HCT116 (cell line): ENCODE measurements at regions not wholly inside any gene's neighbourhood (a gene's known extent, or its start where the extent isn't known, plus 50 kb on each side); places are given as distances from the start of the nearest gene placed in this dataset.

Experiments
- ATAC-seq: fragments of 200-7000 bp; cut with Tn5 transposase; 2 replicates; pipeline ENCODE4 v1.9.1; 2020; ENCODE audit warnings: mild to moderate bottlenecking, moderate library complexity
- BruUV-seq: library from RNA; stranded (reverse); fragments of 400-500 nt; replicated peaks from 2 replicates; lab custom pipeline; 2021; lab: Mats Ljungman, UMichigan
- CTCF ChIA-PET: fragments of 300-600 bp; sonication (Branson Sonifier 250); formaldehyde crosslinking; loops from one replicate; lab custom pipeline; 2021; ENCODE audit warnings: antibody characterized with exemption; lab: Charles Lee
- POLR2A ChIA-PET: fragments of 300-600, 350-600 bp; sonication (Branson Sonifier 250); formaldehyde crosslinking; loops from one replicate; lab custom pipeline; 2021; ENCODE audit warnings: antibody characterized with exemption; lab: Charles Lee
- RAD21 ChIA-PET, 2 experiments: fragments of 300-600 bp; sonication (Branson Sonifier 250); formaldehyde crosslinking; loops; one replicate each; lab custom pipeline; 2023; ENCODE audit warnings: low total read pairs in 2 of 2; ENCODE audit not compliant: uncharacterized antibody in 2 of 2, unreplicated experiment in 2 of 2, low non-redundant PET in 1 of 2; lab: Charles Lee
- DNase-seq: peaks from one replicate; pipeline ENCODE4 v3.0.0-alpha.2; 2010; ENCODE audit warnings: low read depth, low spot score
- H2AFZ ChIP-seq: fragments of 200-600 bp; shearing (Covaris generic), sonication (generic); 2 replicates; pipeline ENCODE4 v1.6.1; 2017; ENCODE audit warnings: low read depth, mixed run types, mixed read lengths, antibody characterized with exemption, low read length; ENCODE audit not compliant: poor library complexity, severe bottlenecking
- H3K27ac ChIP-seq: 2 replicates; pipeline ENCODE4 v1.5.1; 2012; ENCODE audit warnings: low read depth, low read length
- H3K27me3 ChIP-seq: fragments of 200-600 bp; sonication (generic); 2 replicates; pipeline ENCODE4 v1.6.1; 2016; ENCODE audit warnings: mixed run types, low read length, mixed read lengths; ENCODE audit not compliant: insufficient read depth
- H3K36me3 ChIP-seq, 2 experiments: fragments of 200-500 bp in 1 of 2; fragments of 200-600 bp in 1 of 2; sonication (Bioruptor generic) in 1 of 2; sonication (generic) in 1 of 2; 2 replicates each; pipeline versions ENCODE4 v1.5.1 to v1.6.1; 2014 to 2016; ENCODE audit warnings: low read length in 2 of 2, inconsistent platforms in 1 of 2, mixed read lengths in 1 of 2, mixed run types in 1 of 2; ENCODE audit not compliant: insufficient read depth in 2 of 2, control insufficient read depth in 1 of 2
- H3K4me1 ChIP-seq, 2 experiments: fragments of 200-600 bp in 1 of 2; sonication (generic) in 1 of 2; 2 replicates each; pipeline versions ENCODE4 v1.5.1 to v1.6.1; 2012 to 2017; ENCODE audit warnings: low read length in 2 of 2, inconsistent platforms in 1 of 2, mild to moderate bottlenecking in 1 of 2, mixed read lengths in 1 of 2, mixed run types in 1 of 2, moderate library complexity in 1 of 2; ENCODE audit not compliant: insufficient read depth in 2 of 2, control insufficient read depth in 1 of 2
- H3K4me2 ChIP-seq: fragments of 200-600 bp; sonication (generic); 2 replicates; pipeline ENCODE4 v1.6.1; 2017; ENCODE audit warnings: mixed run types, low read length, mixed read lengths
- H3K4me3 ChIP-seq, 2 experiments: fragments of 200-600 bp in 1 of 2; sonication (generic) in 1 of 2; replicated peaks in 1 of 2; 2 replicates each; pipeline ENCODE4 v1.5.1; 2011 to 2016; ENCODE audit warnings: low read length in 2 of 2, control low read depth in 1 of 2, low read depth in 1 of 2, mild to moderate bottlenecking in 1 of 2, mixed read lengths in 1 of 2, mixed run types in 1 of 2
- H3K79me2 ChIP-seq: fragments of 200-600 bp; sonication (generic); 2 replicates; pipeline ENCODE4 v1.6.1; 2017; ENCODE audit warnings: mild to moderate bottlenecking, mixed run types, low read length, moderate library complexity, mixed read lengths; ENCODE audit not compliant: insufficient read depth
- H3K9ac ChIP-seq: fragments of 200-600 bp; sonication (generic); 2 replicates; pipeline ENCODE4 v1.6.1; 2016; ENCODE audit warnings: low read length, mixed read lengths
- H3K9me2 ChIP-seq: fragments of 200-600 bp; sonication (generic), shearing (Covaris generic); 2 replicates; pipeline ENCODE4 v1.6.1; 2017; ENCODE audit warnings: mixed run types, mild to moderate bottlenecking, moderate library complexity; ENCODE audit not compliant: insufficient read depth
- H3K9me3 ChIP-seq, 2 experiments: fragments of 200-500 bp in 1 of 2; fragments of 200-600 bp in 1 of 2; sonication (Bioruptor generic) in 1 of 2; sonication (generic) in 1 of 2; 2 replicates each; pipeline ENCODE4 v1.6.1; 2014 to 2017; ENCODE audit warnings: low read length in 2 of 2, mixed read lengths in 2 of 2, inconsistent platforms in 1 of 2, low read depth in 1 of 2, mild to moderate bottlenecking in 1 of 2, mixed run types in 1 of 2, moderate library complexity in 1 of 2; ENCODE audit not compliant: control insufficient read depth in 1 of 2, insufficient read depth in 1 of 2
- H4K20me1 ChIP-seq: fragments of 200-600 bp; sonication (generic), shearing (Covaris generic); 2 replicates; pipeline ENCODE4 v1.6.1; 2017; ENCODE audit warnings: mixed run types, mild to moderate bottlenecking, moderate library complexity; ENCODE audit not compliant: insufficient read depth
- ELF1 ChIP-seq: IDR thresholded peaks from 2 replicates; pipeline ENCODE4 v1.6.1; 2012; ENCODE audit warnings: low read depth, borderline replicate concordance
- EZH2phosphoT487 ChIP-seq: fragments of 200-600 bp; IDR thresholded peaks from 2 replicates; pipeline ENCODE4 v1.6.1; 2018; ENCODE audit warnings: antibody characterized with exemption, borderline replicate concordance
- JUND ChIP-seq: IDR thresholded peaks from 2 replicates; pipeline ENCODE4 v1.6.1; 2012
- ZFX ChIP-seq: fragments of 450-650 bp; IDR thresholded peaks from 2 replicates; pipeline ENCODE4 v1.6.1; 2017
- intact Hi-C: fragments of 100-400 bp; cut with micrococcal nuclease; formaldehyde crosslinking; loops from 2 replicates; pipeline ENCODE4 v1.10.0; 2022

- no peak for TF ChIP-seq ELF1
- no peak; the same call in 1 of the 2 replicates for TF ChIP-seq JUND
Observed at GRCh38 chr2:226136739-226137138, 662.9 kb downstream of the IRS1 start (continued).

- H3K79me2 ChIP-seq = peaks cover 7% of the 10 kb centered on the region; the same call in 1 of the 2 replicates
- intact Hi-C loops = no loop called here
- H3K4me2 ChIP-seq = peak overlapping the region; percentile 37; the same call in 1 of the 2 replicates
- H4K20me1 ChIP-seq = no peaks in the 10 kb centered on the region
- H3K27ac ChIP-seq = peak overlapping the region; percentile 93
- H3K9me3 ChIP-seq = no peaks in the 10 kb centered on the region
- H3K36me3 ChIP-seq = no peaks in the 10 kb centered on the region; a peak in 1 of 4 replicates
- no peak overlapping the region for H2AFZ ChIP-seq
- no peak for DNase-seq
- peak overlapping the region; percentile 55 for H3K9ac ChIP-seq
- BruUV-seq = no TSS peak
- TF ChIP-seq EZH2phosphoT487 = no peak
- TF ChIP-seq ZFX = 0 out of 2 replicates have a peak, but pooled peaks have one; percentile 14
- ChIA-PET POLR2A (interaction anchor here (1.1 to 1.6 kb wide), 7 partner anchors 9 to 516 kb away, joined by 3 to 6 read pairs (median 3); no protein-coding TSS in a partner anchor), CTCF (interaction anchor here (0.6 to 1.0 kb wide), 2 partner anchors 471 to 667 kb away, joined by 4 to 6 read pairs; no protein-coding TSS in a partner anchor), RAD21 (interaction anchor here in 1 of 2 experiments (0.7 kb wide), 1 partner anchor 793 kb away, joined by 3 read pairs; no protein-coding TSS in a partner anchor)
- peaks cover 46 to 78% of the 10 kb centered on the region in 2 experiments for H3K4me1 ChIP-seq
- H3K9me2 ChIP-seq = no peaks in the 10 kb centered on the region
- no peak overlapping the region for H3K4me3 ChIP-seq
- H3K27me3 ChIP-seq = no peaks in the 10 kb centered on the region
- ATAC-seq = no peak
Observed at GRCh38 chr2:226135861-226136548, 663.6 kb downstream of the IRS1 start.
